GM21423 (cell line): ENCODE measurements at regions not wholly inside any gene's neighbourhood (a gene's known extent, or its start where the extent isn't known, plus 50 kb on each side); places are given as distances from the start of the nearest gene placed in this dataset.
"Not testable (repeated sequence)": the region's sequence is repeated elsewhere in the genome, so short reads cannot be mapped to it uniquely, and the experiment has no call there.

ENCODE experiments used
- ATAC-seq: cut with Tn5 transposase; IDR thresholded peaks from one replicate; pipeline ENCODE4 v1.9.1; 2021; ENCODE audit warnings: mild to moderate bottlenecking, moderate library complexity; ENCODE audit not compliant: unreplicated experiment

DNA sequence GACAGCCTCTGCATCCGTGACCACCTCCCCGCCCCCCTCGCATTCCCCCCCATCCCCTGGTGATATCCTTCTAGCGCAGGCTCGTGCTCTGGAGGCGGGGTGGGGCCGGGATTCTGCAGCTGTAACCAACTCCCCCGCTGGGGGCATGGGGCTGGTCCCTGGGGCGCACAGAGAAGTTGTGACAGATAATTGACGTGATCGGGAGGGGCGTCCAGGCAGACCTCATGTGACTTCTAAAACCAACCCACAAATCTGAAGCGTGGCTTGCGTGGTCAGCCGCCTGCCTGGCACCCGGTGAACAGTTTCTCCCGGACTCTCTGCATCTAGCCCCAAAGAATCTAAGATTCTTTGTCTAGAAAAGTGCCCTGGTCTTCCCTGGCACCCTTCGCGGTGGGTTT is 100.6 kb upstream of the IGF1R start:
- ATAC-seq: no peak

DNA sequence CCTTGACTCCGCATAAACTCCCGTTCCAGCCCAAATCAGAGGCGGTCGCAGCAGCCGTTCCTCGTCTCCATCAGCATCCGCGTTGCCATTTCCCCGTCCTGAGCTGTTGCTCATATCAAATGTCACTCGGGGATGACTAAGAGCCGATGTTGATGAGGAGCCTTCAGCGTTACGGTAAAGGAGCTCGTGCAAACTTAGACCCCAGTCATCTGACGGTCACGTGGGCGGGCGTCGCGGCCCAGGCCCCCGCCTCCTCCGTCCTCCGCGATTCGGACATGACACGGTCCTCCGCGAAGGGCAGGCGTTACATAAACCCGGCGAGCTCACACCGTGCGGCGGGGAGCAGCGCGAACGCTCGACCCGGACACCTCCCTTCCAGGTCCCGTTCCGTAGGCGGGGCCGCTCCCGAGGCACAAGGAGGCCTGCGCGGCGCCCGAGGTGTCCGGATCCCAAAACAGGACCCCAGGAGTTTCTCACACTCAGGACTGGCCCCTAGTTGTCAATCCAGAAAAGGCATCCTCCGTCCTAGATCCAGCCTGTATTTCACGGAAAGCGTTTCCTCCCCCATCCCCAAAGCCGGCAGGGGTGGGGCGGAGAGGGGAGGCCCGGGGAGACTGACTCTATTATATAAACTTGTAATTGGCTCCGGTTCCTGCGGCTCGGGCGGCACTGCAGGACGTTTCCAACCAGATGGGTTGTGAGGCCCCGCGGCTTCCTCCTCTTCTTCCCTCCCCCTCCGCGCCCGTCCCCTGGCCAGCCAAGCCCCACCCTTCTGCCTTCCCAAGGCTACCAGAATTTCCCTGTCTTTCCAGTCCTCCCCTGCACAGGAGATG is 100.0 kb upstream of the IGF1R start:
- no peak for ATAC-seq

DNA sequence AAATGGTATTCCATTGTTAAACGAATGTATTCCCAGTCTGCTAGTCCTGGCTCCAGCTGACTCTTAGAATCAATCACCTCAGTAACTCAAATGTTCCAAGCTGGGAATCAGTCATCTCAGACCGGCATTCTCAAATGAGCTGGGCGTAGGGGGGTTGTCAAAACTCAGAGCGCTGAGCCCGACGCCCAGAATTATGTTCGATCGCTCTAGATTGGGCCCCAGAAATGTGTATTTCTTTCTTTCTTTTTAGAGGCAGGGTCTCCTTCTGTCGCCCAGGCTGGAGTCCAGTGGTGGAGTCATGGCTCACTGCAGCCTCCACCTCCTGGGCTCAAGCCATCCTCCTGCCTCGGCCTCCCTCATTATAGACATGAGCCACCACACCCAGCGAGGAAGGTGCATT is 99.3 kb upstream of the IGF1R start:
- no peak for ATAC-seq

- ATAC-seq: no peak
Measured at GRCh38 chr15:98549741-98550140, 98.6 kb upstream of the IGF1R start.

DNA sequence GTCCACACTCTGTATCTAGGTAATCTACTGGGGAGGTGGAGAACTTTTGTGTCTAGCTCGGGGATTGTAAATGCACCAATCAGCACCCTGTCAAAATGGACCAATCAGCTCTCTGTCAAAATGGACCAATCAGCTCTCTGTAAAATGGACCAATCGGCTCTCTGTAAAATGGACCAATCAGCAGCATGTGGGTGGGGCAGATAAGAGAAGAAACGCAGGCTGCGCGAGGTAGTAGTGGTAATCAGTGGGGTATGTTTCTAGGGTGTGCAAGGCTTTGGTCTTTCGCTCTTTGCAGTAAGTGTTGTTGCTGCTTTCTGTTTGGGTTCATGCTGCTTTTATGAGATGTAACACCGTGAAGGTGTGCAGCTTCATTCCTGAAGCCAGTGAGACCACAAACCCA is 98.0 kb upstream of the IGF1R start:
- not testable (repeated sequence) for ATAC-seq

- ATAC-seq: no peak
Measured at GRCh38 chr15:98551936-98552562, 96.3 kb upstream of the IGF1R start.

GRCh38 chr15:98554272-98555172 is 93.8 kb upstream of the IGF1R start:
- ATAC-seq: no peak

GRCh38 chr15:98555173-98555515 is 93.2 kb upstream of the IGF1R start:
- ATAC-seq: no peak

GRCh38 chr15:98556321-98556720 is 92.0 kb upstream of the IGF1R start:
- no peak for ATAC-seq

- no peak for ATAC-seq
Measured at GRCh38 chr15:98560338-98560737, 88.0 kb upstream of the IGF1R start.

DNA sequence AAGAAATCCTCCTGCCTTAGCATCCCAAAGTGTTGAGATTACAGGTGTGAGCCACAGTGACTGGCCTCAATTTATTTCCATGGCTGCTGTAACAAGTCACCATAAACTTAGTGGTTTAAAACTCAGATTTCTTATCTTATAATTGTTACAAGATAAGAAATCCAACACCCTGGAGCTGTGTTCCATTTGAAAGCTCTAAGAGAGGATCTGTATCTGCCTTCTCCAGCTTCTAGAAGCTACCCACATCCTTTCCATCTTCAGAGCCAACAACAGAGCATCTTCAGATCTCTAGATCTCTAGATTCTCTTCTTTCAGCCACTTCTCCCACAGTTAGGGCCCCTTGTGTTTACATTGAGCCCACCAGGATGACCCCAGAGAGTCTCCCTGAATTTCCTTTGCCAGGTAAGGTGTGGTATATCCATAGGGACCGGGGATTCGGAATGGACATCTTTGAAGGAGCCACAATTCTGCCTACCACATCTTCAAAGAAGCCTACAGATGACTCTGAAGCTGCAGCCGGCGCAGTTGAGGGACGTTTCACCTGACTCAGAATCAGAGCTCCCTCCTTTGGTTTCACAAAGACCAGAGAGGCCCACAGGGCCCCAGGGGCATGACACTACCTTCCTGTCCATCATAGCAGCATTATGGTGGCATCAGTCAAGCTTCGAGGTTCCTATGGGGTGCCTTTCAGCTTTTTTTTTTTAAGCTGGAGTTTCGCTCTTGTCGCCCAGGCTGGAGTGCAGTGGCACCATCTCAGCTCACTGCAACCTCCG is 87.0 kb upstream of the IGF1R start:
- ATAC-seq: no peak

- ATAC-seq: no peak
Measured at GRCh38 chr15:98562331-98562937, 85.9 kb upstream of the IGF1R start.

- no peak for ATAC-seq
Measured at GRCh38 chr15:98565566-98565965, 82.8 kb upstream of the IGF1R start.

GRCh38 chr15:98567951-98568350 is 80.4 kb upstream of the IGF1R start:
- no peak for ATAC-seq

DNA sequence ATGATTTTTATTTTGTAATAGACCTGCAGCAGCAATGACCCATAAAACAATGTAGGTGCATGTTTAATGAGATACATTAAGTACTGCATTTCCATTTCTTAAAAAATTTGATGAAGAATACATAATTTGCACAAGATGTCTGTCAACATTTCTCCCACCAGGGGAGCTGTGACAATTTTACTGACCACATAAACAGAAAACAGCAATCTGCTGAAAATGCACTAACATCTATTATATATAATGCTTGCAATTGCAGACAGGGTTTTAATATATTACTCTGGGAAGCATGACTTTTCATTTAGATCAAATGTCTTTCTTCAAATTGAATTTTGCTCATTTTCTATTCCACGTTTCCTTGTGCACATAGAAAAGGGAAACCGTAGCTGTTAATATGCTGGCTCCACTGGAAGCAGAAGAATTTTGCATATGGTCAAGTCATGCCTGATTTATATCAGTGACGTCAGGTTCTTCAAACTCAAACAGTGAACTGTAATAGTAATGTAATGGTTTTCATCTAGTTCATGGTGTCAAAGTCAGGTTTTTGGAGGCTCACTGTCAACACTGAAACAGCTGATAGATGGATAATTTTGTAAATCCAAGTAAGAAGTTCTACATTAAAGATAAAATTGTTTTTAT is 79.8 kb upstream of the IGF1R start:
- no peak for ATAC-seq

DNA sequence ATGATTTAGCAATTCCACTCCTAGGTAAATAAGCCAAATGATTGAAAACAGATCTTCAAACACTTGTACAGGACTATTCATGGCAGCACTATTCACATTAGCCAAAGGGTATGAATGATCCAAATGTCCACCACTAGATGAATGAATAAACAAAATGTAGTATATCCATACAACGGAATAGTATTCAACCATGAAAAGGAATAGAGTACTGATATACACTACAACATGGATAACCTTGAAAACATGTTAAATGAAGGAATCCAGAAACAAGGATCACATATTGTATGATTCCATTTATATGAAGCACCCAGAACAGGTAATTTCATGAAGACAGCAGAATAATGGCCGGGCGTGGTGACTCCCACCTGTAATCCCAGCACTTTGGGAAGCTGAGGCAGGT is 78.2 kb upstream of the IGF1R start:
- no peak for ATAC-seq

- no peak for ATAC-seq
Measured at GRCh38 chr15:98580572-98580971, 67.8 kb upstream of the IGF1R start.

GRCh38 chr15:98581715-98582114 is 66.6 kb upstream of the IGF1R start:
- no peak for ATAC-seq

DNA sequence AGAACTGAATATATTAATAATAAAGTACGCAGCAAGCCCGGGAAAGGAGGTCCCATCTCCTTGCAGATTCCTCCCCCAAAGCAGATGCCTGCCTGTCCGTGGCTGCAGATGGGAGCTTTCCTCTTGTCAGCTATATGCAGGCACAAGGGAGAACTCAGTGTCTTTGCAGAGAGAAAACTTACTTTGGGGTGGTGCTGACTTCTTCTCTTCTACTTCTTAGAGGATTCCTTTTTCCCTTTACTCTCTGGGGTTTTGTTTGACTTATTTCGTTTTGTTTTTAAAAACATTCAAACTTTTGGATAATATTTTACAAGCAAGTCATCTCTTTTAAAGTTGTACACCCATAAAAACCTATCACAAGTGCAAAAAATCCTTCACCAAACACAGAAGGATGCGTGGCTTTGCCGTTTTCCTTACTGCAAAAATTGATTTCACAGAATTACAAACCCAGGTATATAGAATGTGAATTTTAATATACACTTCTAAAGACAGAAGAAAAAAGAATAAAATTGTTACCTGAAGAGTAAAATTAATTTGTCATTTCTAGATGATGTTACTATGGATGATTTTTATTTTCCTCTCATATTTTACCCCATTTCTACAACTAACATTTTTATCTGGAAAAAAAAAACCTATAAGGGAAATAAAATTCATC is 65.3 kb upstream of the IGF1R start:
- no peak for ATAC-seq
